CD4-positive, alpha-beta T cell (primary cell): ENCODE measurements at regions not wholly inside any gene's neighbourhood (a gene's known extent, or its start where the extent isn't known, plus 50 kb on each side); places are given as distances from the start of the nearest gene placed in this dataset.

ENCODE experiments used
- ATAC-seq: fragments of 200-7000 bp; cut with Tn5 transposase; one replicate; pipeline ENCODE4 v1.10.0; 2022; ENCODE audit warnings: mild to moderate bottlenecking; ENCODE audit not compliant: poor library complexity
- CTCF ChIA-PET: fragments of 350-600 bp; sonication (Branson Sonifier 250); formaldehyde crosslinking; loops from one replicate; lab custom pipeline; 2021; ENCODE audit warnings: antibody characterized with exemption, inconsistent platforms; lab: Charles Lee
- POLR2A ChIA-PET: fragments of 350-600 bp; sonication (Branson Sonifier 250); formaldehyde crosslinking; loops from one replicate; lab custom pipeline; 2021; ENCODE audit warnings: antibody characterized with exemption, inconsistent platforms; lab: Charles Lee
- DNase-seq, 14 experiments: peaks; one replicate each; pipeline ENCODE4 v3.0.0-alpha.2; 2013 to 2020; ENCODE audit warnings: mixed read lengths in 2 of 14
- H3K27ac ChIP-seq, 2 donors: one replicate each; pipeline versions ENCODE4 v1.5.1 to v1.7.0; 2013; ENCODE audit warnings: low read length in 2 of 2, low read depth in 1 of 2, mild to moderate bottlenecking in 1 of 2
- H3K27me3 ChIP-seq, 2 experiments: 1 replicate in 1 of 2; 2 replicates in 1 of 2; pipeline versions ENCODE4 v1.6.1 to v1.7.0; 2013; ENCODE audit warnings: low read length in 2 of 2, control low read depth in 1 of 2, mild to moderate bottlenecking in 1 of 2, moderate library complexity in 1 of 2; ENCODE audit not compliant: insufficient read depth in 2 of 2, control insufficient read depth in 1 of 2
- H3K36me3 ChIP-seq: one replicate; pipeline ENCODE4 v1.6.1; 2013; ENCODE audit warnings: low read length, control low read depth; ENCODE audit not compliant: insufficient read depth
- H3K4me1 ChIP-seq: one replicate; pipeline ENCODE4 v1.6.1; 2013; ENCODE audit warnings: low read length, control low read depth; ENCODE audit not compliant: insufficient read depth
- H3K4me3 ChIP-seq: one replicate; pipeline ENCODE4 v1.5.1; 2013; ENCODE audit warnings: mild to moderate bottlenecking, low read length, moderate library complexity
- H3K9me3 ChIP-seq, 2 experiments: 1 replicate in 1 of 2; 2 replicates in 1 of 2; pipeline versions ENCODE4 v1.6.1 to v1.7.0; 2013; ENCODE audit warnings: low read length in 2 of 2, mild to moderate bottlenecking in 2 of 2, control low read depth in 1 of 2, moderate library complexity in 1 of 2; ENCODE audit not compliant: control insufficient read depth in 1 of 2, insufficient read depth in 1 of 2
- H3K27ac Mint-ChIP-seq: one replicate; pipeline ENCODE4 v1.8.0; 2020; ENCODE audit warnings: mixed read lengths
- H3K27me3 Mint-ChIP-seq: one replicate; pipeline ENCODE4 v1.8.0; 2021; ENCODE audit warnings: mixed read lengths
- H3K36me3 Mint-ChIP-seq: one replicate; pipeline ENCODE4 v1.8.0; 2021; ENCODE audit warnings: low read depth, mixed read lengths
- H3K4me1 Mint-ChIP-seq: one replicate; pipeline ENCODE4 v1.8.0; 2021; ENCODE audit warnings: low read depth, mixed read lengths
- H3K4me3 Mint-ChIP-seq: one replicate; pipeline ENCODE4 v1.8.0; 2020; ENCODE audit warnings: mild to moderate bottlenecking, mixed read lengths
- H3K9me3 Mint-ChIP-seq: one replicate; pipeline ENCODE4 v1.8.0; 2020; ENCODE audit warnings: mixed read lengths
- CTCF ChIP-seq: fragments of 200-600 bp; IDR thresholded peaks from one replicate; pipeline ENCODE4 v1.8.0; 2022; ENCODE audit warnings: antibody characterized with exemption, mild to moderate bottlenecking
- intact Hi-C, 2 experiments: fragments of 100-400 bp; cut with DNase I in 1 of 2; cut with micrococcal nuclease in 1 of 2; formaldehyde crosslinking; loops; one replicate each; pipeline versions ENCODE4 v1.15.1 to v1.9.0; 2023 to 2025; cut with DNase I, micrococcal nuclease

DNA sequence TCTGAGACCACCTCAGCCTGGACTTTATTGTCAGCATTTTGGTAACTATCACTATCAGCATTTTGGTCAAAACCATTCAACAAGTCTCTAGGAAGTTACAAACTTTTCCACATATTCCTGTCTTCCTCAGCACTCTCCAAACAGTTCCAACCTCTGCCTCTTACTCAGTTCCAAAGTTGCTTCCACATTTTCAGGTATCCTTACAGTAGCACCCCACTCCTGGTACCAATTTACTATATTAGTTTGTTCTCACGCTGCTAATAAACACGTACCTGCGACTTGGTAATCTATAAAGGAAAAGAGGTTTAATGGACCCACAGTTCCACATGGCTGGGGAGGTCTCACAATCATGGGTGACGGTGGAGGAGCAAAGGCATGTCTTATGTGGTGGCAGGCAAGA is 551.3 kb downstream of the DMRTA1 start:
- CTCF ChIA-PET: no interaction called here
- Mint-ChIP-seq H3K27ac (no peak overlapping the region), H3K27me3 (no peaks in the 10 kb centered on the region), H3K36me3 (no peaks in the 10 kb centered on the region), H3K9me3 (peaks cover 28% of the 10 kb centered on the region), H3K4me1 (no peaks in the 10 kb centered on the region), H3K4me3 (no peak overlapping the region)
- no peak overlapping the region for H3K4me3 ChIP-seq
- H3K27me3 ChIP-seq: no peaks in the 10 kb centered on the region
- H3K36me3 ChIP-seq: no peaks in the 10 kb centered on the region
- POLR2A ChIA-PET: no interaction called here
- no peak for ATAC-seq
- intact Hi-C loops: no loop called here
- TF ChIP-seq CTCF: no peak
- peaks cover 7 to 16% of the 10 kb centered on the region in 2 experiments for H3K9me3 ChIP-seq
- DNase-seq: no peak
- no peak overlapping the region for H3K27ac ChIP-seq
- no peaks in the 10 kb centered on the region for H3K4me1 ChIP-seq

DNA sequence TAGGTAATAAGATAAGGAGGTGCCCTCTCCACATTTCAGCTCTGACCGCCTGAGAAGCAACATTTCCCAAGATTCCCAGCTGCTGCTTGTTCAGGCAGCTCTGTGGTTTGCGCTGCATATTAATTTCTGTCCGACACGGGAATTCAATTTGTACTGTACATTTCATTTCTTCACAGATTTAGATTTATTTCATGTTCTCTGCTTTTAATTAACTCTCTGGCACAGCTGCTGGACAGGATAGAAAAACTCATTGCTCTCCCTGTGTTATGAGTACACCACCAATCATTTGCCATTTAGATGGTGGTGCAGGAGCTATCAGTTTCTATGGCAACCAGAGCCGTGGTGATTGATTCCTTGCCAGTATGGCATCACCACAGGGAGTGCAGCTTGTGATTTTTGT is 558.5 kb downstream of the DMRTA1 start:
- Histone ChIP-seq H3K36me3 (no peaks in the 10 kb centered on the region), H3K4me3 (no peak overlapping the region), H3K9me3 (peaks cover 0 to 4% of the 10 kb centered on the region in 2 experiments), H3K27ac (no peak overlapping the region), H3K4me1 (no peaks in the 10 kb centered on the region), H3K27me3 (no peaks in the 10 kb centered on the region)
- intact Hi-C loops: no loop called here
- ATAC-seq (no peak), DNase-seq (no peak)
- no peak overlapping the region for H3K4me3 Mint-ChIP-seq
- H3K9me3 Mint-ChIP-seq: peaks cover 6% of the 10 kb centered on the region
- no peaks in the 10 kb centered on the region for H3K36me3 Mint-ChIP-seq
- ChIA-PET CTCF (no interaction called here), POLR2A (no interaction called here)
- no peak overlapping the region for H3K27ac Mint-ChIP-seq
- no peaks in the 10 kb centered on the region for H3K4me1 Mint-ChIP-seq
- H3K27me3 Mint-ChIP-seq: no peaks in the 10 kb centered on the region
- TF ChIP-seq CTCF: no peak

DNA sequence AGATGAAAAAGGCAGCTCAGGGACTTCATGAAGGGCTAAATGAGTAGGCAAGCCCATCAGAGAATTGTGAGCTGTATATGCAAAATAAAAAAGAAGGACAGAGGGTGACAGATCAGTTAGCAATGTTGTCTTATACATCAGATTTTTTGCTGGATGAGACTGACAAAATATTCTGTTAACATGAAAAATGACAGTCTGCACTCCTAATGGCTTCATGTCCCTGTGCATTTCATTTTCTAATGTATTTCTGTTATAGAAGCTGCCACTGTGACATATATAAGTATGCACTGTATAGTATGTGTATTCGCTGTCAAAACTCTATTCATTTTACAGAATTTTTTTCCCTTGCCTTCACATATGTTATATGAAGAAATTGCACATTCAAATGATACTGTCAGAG is 559.5 kb downstream of the DMRTA1 start:
- Mint-ChIP-seq H3K36me3 (no peaks in the 10 kb centered on the region), H3K27me3 (no peaks in the 10 kb centered on the region), H3K4me1 (no peaks in the 10 kb centered on the region), H3K9me3 (peaks cover 6% of the 10 kb centered on the region), H3K27ac (no peak overlapping the region), H3K4me3 (no peak overlapping the region)
- Histone ChIP-seq H3K9me3 (peaks cover 0 to 4% of the 10 kb centered on the region in 2 experiments), H3K27ac (no peak overlapping the region), H3K4me1 (no peaks in the 10 kb centered on the region), H3K27me3 (no peaks in the 10 kb centered on the region), H3K36me3 (no peaks in the 10 kb centered on the region), H3K4me3 (no peak overlapping the region)
- no peak for TF ChIP-seq CTCF
- no peak for DNase-seq
- CTCF ChIA-PET: no interaction called here
- intact Hi-C loops: no loop called here
- POLR2A ChIA-PET: no interaction called here
- no peak for ATAC-seq
